ENCODE measurements at regions not wholly inside any gene's neighbourhood (a gene's known extent, or its start where the extent isn't known, plus 50 kb on each side); places are given as distances from the start of the nearest gene placed in this dataset.

DNA sequence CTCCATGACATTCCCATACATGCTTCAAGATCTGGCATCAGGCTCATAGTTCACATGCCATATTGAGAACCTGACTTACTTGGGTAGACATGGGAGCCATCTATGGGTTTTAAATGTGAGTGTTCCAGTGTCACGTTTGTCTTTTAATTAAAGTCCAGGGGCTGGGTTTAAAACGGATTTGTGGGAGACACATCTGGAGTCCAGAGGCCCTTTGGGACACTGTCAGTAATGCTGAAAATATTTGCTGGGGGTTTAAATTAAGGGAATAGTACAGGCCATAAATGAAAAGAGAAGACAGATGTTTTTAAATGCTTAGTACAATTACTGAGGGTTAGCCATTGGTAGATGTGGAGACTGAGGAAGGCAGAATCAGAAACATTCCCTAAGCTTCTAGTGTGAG, 478.0 kb downstream of the PID1 start:
- Histone ChIP-seq H3K4me3 (replicated peaks; ENCODE audit: low read depth, low read length) (no peak overlapping the region), H3K36me3 (ENCODE audit: control insufficient read depth, insufficient read depth, low read length) (no peaks in the 10 kb centered on the region), H3K27me3 (replicated peaks; ENCODE audit: control insufficient read depth, insufficient read depth, low read length) (no peaks in the 10 kb centered on the region)
- no peak for DNase-seq (ENCODE audit: extremely low read depth, insufficient read length)
- TF ChIP-seq, protein P1, sequence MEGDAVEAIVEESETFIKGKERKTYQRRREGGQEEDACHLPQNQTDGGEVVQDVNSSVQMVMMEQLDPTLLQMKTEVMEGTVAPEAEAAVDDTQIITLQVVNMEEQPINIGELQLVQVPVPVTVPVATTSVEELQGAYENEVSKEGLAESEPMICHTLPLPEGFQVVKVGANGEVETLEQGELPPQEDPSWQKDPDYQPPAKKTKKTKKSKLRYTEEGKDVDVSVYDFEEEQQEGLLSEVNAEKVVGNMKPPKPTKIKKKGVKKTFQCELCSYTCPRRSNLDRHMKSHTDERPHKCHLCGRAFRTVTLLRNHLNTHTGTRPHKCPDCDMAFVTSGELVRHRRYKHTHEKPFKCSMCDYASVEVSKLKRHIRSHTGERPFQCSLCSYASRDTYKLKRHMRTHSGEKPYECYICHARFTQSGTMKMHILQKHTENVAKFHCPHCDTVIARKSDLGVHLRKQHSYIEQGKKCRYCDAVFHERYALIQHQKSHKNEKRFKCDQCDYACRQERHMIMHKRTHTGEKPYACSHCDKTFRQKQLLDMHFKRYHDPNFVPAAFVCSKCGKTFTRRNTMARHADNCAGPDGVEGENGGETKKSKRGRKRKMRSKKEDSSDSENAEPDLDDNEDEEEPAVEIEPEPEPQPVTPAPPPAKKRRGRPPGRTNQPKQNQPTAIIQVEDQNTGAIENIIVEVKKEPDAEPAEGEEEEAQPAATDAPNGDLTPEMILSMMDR (IDR thresholded peaks at IDR 0.05; ENCODE audit: insufficient read depth, low read length, poor library complexity, severe bottlenecking) = no peak

DNA sequence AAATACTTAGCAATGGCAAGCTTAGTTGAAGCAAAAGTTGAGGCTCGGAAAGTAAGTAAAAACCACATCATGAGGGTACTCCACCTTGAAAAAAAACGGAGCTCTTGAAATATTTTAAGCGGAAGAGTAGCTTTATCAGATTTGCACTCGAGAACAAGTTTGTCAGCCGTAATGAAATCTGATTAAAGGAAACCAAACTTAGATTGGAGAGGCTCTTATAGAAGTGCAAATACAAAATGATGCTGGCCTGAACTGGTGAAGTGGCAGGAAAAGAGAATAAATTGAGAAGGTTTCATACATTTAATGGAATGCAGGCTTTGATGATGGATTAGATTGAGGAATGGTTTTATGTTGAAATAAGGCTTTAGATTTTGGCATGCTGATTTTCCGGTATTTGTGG, 484.2 kb downstream of the PID1 start:
- TF ChIP-seq, protein P1 (IDR thresholded peaks at IDR 0.05; ENCODE audit: insufficient read depth, low read length, poor library complexity, severe bottlenecking) = no peak

DNA sequence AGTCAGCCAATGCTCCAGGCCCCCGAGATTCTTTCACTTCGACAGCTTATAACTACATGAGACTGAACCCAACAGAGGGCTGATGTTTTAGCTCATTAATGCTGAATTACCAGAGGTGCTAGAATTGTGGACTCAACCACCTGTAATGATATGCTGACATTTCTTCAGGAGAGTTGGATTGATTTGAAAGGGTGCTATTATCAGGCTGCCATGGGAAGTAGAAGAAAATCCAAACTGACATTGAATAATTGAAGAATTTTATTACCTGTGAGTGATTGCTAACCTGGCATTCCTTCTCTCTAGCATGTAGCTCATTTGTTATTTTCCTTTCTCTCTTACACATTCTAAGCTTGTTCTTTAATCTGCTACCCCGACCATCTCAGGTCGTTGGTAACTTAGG, 488.8 kb downstream of the PID1 start:
- TF ChIP-seq, protein P1 (IDR thresholded peaks at IDR 0.05; ENCODE audit: insufficient read depth, low read length, poor library complexity, severe bottlenecking) = no peak
- Histone ChIP-seq H3K4me3 (replicated peaks; ENCODE audit: low read depth, low read length) (no peak overlapping the region), H3K36me3 (ENCODE audit: control insufficient read depth, insufficient read depth, low read length) (no peaks in the 10 kb centered on the region), H3K27me3 (replicated peaks; ENCODE audit: control insufficient read depth, insufficient read depth, low read length) (no peaks in the 10 kb centered on the region)
- no peak for DNase-seq (ENCODE audit: extremely low read depth, insufficient read length)

More for the DNA sequence above, 484.2 kb downstream of the PID1 start:
- Histone ChIP-seq H3K36me3 (ENCODE audit: control insufficient read depth, insufficient read depth, low read length) (no peaks in the 10 kb centered on the region), H3K27me3 (replicated peaks; ENCODE audit: control insufficient read depth, insufficient read depth, low read length) (no peaks in the 10 kb centered on the region), H3K4me3 (replicated peaks; ENCODE audit: low read depth, low read length) (no peak overlapping the region)
- no peak for DNase-seq (ENCODE audit: extremely low read depth, insufficient read length)

DNA sequence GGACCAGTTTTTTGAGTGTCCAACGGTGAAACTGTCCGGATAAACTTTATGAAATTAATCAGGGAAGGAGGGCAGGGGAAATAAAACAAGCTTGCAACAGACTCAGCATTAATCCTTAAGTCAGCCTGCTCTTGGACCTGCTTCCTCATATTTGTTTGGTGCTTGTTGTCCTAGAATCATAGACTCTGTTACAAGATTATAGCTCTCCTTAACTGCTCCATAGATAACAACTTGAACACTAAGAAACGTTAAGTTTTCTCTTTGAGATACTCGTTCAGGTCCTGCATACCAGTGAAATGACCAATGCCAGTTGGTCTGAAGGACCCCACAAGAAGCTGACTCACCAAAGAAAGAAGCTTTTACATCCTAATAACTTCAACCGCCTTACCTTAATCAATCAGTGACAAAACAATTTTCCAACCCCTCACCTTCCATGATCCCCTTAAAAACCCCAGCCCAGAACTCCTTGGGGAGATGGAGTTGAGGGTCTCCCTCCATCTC, 493.2 kb downstream of the PID1 start:
- Histone ChIP-seq H3K4me3 (replicated peaks; ENCODE audit: low read depth, low read length) (no peak overlapping the region), H3K36me3 (ENCODE audit: control insufficient read depth, insufficient read depth, low read length) (no peaks in the 10 kb centered on the region), H3K27me3 (replicated peaks; ENCODE audit: control insufficient read depth, insufficient read depth, low read length) (no peaks in the 10 kb centered on the region)
- TF ChIP-seq, protein P1 (IDR thresholded peaks at IDR 0.05; ENCODE audit: insufficient read depth, low read length, poor library complexity, severe bottlenecking) = no peak
- no peak for DNase-seq (ENCODE audit: extremely low read depth, insufficient read length)

DNA sequence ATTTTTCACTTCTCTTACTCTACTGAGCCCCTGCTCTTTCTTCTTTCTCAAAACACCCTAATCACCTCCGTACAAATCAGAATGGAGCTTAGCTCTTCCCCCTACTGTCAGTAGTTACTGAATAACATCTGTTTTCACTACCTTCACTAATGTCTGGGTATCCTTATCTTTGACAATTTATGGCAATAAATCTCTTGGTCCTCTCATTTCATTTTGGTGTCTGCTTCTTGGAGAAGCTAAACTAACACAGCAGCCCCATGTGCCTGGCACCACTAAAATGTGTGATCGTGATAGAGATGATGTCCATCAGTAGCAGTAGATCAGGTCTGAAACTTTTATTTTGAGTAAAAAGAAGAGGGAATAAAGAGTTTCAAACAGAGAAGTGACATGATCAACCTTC, 496.5 kb downstream of the PID1 start:
- no peaks in the 10 kb centered on the region for H3K27me3 ChIP-seq (replicated peaks; ENCODE audit: control insufficient read depth, insufficient read depth, low read length)
- DNase-seq (ENCODE audit: extremely low read depth, insufficient read length) = no peak
- H3K36me3 ChIP-seq (ENCODE audit: control insufficient read depth, insufficient read depth, low read length) = no peaks in the 10 kb centered on the region
- H3K4me3 ChIP-seq (replicated peaks; ENCODE audit: low read depth, low read length) = no peak overlapping the region
- TF ChIP-seq, protein P1 (IDR thresholded peaks at IDR 0.05; ENCODE audit: insufficient read depth, low read length, poor library complexity, severe bottlenecking) = no peak

DNA sequence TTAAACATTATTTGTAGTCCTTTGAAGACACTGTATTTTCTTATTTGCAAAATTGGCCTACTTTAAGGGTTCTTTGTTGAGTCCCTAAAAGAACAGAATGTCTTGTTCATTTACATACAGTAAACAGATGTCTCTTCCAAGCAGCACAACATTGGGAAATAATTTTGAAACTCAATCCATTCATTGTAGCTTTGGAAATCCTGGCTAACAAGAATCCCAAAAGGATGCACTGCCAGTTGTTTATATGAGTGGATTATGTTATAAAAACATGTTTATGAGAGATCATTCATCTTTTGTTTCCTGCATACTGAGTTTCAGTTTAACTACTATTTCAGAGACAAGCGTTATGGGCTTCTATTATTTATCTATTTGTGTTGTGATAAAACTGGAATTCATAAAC, 499.3 kb downstream of the PID1 start:
- DNase-seq (ENCODE audit: extremely low read depth, insufficient read length) = no peak
- TF ChIP-seq, protein P1 (IDR thresholded peaks at IDR 0.05; ENCODE audit: insufficient read depth, low read length, poor library complexity, severe bottlenecking) = no peak
- Histone ChIP-seq H3K4me3 (replicated peaks; ENCODE audit: low read depth, low read length) (no peak overlapping the region), H3K27me3 (replicated peaks; ENCODE audit: control insufficient read depth, insufficient read depth, low read length) (no peaks in the 10 kb centered on the region), H3K36me3 (ENCODE audit: control insufficient read depth, insufficient read depth, low read length) (no peaks in the 10 kb centered on the region)

Data from GM06990 (cell line).